HG02981 (cell line): ENCODE measurements at regions not wholly inside any gene's neighbourhood (a gene's known extent, or its start where the extent isn't known, plus 50 kb on each side); places are given as distances from the start of the nearest gene placed in this dataset.
"Not testable (repeated sequence)": the region's sequence is repeated elsewhere in the genome, so short reads cannot be mapped to it uniquely, and the experiment has no call there.

Source experiments
- ATAC-seq: cut with Tn5 transposase; IDR thresholded peaks from one replicate; pipeline ENCODE4 v1.9.1; 2021; ENCODE audit warnings: mild to moderate bottlenecking, moderate library complexity; ENCODE audit not compliant: unreplicated experiment

DNA sequence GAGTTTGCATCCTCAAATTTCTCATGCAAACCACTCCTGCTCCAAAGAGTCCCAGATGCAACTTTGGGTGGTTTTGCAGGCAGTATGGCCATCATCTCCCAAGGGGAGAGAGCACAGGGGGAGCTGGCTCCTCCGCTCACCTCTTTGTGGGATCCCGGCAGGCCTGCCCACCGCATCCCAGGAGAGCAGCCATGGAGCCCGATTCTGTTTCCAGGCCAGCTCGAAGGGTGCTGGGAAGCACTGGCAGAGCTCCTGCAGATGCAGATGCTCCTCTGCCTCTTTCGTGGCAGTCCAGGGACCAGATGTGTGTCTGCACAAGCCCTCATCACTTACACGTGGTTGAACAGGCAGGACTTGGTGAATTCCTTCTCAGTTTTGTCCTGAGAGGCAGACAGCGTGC lies 239.3 kb upstream of the SGCG start:
- ATAC-seq = not testable (repeated sequence)

DNA sequence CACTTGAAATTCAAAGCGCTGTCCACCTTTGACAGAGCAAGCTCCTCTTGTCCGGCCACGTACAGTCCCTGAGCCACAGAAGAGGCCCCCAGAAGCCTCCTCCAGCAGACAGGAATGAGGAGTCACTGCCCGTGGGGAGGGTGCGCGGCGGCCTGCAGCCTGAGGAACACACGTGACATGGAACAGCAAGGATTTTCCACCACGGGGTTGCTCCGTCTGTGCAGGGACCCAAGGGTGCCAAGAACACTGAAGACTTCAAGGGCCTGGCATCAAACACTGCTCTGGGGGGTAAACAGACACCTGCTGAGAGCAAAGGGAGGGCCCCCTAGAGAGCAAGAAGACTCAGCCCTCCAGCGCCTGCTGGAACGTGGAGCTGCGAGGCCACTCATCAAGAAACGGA lies 237.9 kb upstream of the SGCG start:
- not testable (repeated sequence) for ATAC-seq

GRCh38 chr13:22944378-22944777 lies 236.4 kb upstream of the SGCG start:
- ATAC-seq = no peak

DNA sequence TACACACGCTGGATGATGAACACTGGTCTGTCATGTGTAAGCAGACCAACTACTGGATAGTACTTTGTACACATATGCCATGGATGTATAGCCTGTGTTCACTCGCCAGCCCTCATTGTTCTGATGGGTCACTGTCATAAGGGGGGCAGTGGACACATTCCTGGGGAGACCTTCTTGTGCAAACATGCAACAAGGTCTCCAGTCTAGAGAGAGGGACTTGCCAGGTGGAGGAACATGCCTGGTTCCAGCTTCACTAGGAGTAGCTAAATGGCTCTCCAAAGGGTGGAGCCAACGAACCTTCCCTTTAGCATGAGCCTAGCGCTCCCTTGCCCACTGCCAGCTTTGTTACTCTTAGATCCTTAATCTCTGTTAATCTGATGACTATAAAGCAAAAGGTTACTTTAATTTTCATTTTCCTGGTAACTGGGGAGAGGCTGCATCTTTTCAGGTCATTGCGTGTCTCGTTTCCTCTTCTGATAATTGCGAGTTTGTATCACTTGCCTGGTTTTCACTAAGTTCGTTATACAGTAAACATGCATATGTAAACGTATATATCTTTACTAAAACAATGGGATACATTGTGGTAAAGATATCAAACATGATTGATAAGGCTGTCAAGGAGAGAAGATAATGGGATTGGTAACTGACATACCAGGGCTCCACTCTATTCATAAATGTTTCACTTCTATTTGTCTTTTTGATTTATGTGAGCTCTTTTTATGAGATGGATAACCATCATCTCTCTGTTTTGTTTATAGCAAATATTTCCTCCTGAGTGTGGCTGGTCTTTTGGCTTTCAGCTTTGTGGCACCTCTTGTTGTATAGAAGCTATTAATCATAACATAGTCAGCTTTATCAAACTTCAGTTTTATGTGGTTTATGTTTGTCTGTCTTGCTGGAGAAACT lies 235.2 kb upstream of the SGCG start:
- ATAC-seq = no peak

DNA sequence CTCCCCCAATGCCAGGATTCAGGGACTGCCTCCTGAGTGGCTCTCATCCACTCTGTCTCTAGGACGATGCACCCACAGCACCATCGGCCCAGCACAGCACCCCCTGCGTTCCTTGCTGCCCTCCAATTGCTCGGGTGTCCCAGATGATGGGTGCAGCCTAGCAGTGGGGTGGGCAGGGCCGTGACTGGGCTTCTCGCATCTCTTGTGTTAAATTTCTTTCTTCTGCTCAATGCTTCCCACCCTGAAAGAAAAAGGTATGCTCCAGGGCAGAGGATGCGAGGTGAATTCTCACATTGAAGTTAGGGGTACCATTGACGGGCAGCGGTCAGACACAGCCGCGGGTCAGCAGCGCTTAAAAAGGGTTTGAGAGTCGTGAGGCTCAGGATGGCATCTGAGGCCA lies 232.4 kb upstream of the SGCG start:
- ATAC-seq = no peak

DNA sequence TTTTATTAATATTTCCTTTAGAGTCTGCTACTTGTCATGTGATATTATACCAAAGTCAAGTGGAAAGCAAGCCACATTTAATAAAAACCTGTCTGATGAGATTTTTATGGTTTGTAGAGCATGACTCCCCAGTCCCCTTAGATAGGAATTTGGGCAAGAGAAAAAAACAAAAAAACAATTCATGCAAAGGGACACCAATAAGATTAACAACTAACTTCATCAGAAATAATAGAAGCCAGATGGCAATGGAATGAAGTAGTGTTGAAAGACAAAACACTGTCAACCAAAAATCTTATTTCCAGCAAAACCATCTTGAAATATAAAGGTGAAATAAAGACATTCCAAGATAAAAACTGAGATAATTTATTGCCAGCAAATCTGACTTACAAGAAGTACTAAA lies 228.8 kb upstream of the SGCG start:
- ATAC-seq = not testable (repeated sequence)

GRCh38 chr13:22955147-22955546 lies 225.6 kb upstream of the SGCG start:
- not testable (repeated sequence) for ATAC-seq

GRCh38 chr13:22956456-22957115 lies 224.2 kb upstream of the SGCG start:
- ATAC-seq = not testable (repeated sequence)

- ATAC-seq = not testable (repeated sequence)
Measured at GRCh38 chr13:22959859-22960258, 220.9 kb upstream of the SGCG start.

GRCh38 chr13:22960827-22961226 lies 220.0 kb upstream of the SGCG start:
- no peak for ATAC-seq

- not testable (repeated sequence) for ATAC-seq
Measured at GRCh38 chr13:22961342-22961741, 219.4 kb upstream of the SGCG start.

- ATAC-seq = no peak
Measured at GRCh38 chr13:22961835-22962537, 218.8 kb upstream of the SGCG start.

- ATAC-seq = not testable (repeated sequence)
Measured at GRCh38 chr13:22963384-22964053, 217.3 kb upstream of the SGCG start.

DNA sequence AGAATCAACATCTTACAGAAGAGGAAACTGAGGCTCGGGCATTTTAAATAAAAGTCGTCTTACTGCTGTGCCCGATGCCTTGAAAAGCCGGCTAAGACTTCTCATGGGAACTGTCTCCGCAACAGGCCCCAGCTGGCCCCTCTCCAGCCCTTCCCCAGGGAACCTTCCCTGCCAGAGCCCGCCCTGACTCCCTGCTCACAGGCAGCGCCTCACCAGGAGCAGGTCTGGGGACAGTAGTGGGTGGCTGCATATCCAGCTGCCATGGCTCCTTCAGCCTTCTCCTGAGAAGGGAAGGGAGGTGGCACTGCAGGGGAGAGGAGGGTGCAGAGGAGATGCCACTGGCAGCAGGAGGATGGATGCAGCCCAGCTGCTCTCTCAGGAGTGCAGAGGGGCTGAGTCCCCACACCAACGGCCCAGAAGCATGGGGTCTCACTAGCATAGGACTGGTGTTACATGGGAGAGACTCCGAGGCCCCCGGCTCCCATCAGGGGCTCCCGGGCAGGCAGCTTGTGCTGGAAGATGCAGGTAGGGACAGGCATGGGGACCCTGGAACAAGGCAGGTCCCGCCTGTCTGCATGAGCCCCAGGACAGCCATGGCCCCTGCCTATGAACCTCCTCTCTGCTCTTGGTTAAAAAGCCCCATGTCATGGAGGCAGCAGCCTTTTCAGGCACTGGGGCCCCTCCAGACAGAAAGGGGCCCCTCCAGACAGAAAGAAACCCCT lies 216.4 kb upstream of the SGCG start:
- ATAC-seq = no peak

- ATAC-seq = not testable (repeated sequence)
Measured at GRCh38 chr13:22965011-22965857, 215.5 kb upstream of the SGCG start.

- ATAC-seq = not testable (repeated sequence)
Measured at GRCh38 chr13:22965858-22966239, 214.9 kb upstream of the SGCG start.

DNA sequence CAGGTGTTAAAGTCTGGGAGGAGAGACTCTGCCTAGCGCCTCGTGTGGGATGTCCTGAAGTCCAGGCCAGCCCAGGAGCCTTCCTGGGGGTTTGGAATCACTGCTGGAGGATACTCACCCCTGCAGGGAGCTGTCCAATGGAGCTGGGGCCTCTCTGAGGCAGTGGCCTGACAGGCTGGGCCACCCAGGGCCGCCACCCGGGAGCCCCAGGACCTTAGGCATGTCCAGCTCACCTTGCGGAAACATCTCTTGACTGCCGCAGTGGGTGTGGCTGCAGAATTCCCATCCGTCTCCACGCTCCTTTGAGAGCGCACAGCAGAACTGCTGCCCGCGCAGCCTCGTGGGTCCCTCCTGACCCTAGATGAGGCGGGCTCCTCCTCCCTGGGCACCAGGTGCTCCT lies 214.0 kb upstream of the SGCG start:
- not testable (repeated sequence) for ATAC-seq

DNA sequence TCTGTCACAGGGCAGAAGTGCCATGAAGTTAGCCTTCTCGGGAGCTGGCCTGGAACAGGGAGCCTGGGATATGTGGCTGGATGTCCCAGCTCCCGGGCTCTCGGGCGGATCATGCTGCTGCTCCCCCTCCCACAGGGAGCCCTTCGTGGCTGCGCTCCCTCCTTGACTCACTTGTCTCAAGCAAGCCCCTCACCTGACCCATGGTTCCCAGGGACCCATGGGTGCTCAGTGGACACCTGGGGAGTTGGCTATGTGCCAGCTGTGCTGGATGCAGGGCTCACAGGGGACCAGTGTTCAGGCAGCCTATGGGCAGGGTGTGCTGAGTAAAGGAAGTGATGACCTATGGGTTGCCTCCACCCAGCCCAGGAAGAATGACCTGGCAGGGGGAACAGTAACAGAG lies 213.1 kb upstream of the SGCG start:
- ATAC-seq = no peak

GRCh38 chr13:22979952-22980351 lies 200.8 kb upstream of the SGCG start:
- ATAC-seq = no peak
